ENCODE measurements at regions not wholly inside any gene's neighbourhood (a gene's known extent, or its start where the extent isn't known, plus 50 kb on each side); places are given as distances from the start of the nearest gene placed in this dataset.
A peak's percentile ranks its signal among the peaks of the same experiment; 100 is the strongest.

DNA sequence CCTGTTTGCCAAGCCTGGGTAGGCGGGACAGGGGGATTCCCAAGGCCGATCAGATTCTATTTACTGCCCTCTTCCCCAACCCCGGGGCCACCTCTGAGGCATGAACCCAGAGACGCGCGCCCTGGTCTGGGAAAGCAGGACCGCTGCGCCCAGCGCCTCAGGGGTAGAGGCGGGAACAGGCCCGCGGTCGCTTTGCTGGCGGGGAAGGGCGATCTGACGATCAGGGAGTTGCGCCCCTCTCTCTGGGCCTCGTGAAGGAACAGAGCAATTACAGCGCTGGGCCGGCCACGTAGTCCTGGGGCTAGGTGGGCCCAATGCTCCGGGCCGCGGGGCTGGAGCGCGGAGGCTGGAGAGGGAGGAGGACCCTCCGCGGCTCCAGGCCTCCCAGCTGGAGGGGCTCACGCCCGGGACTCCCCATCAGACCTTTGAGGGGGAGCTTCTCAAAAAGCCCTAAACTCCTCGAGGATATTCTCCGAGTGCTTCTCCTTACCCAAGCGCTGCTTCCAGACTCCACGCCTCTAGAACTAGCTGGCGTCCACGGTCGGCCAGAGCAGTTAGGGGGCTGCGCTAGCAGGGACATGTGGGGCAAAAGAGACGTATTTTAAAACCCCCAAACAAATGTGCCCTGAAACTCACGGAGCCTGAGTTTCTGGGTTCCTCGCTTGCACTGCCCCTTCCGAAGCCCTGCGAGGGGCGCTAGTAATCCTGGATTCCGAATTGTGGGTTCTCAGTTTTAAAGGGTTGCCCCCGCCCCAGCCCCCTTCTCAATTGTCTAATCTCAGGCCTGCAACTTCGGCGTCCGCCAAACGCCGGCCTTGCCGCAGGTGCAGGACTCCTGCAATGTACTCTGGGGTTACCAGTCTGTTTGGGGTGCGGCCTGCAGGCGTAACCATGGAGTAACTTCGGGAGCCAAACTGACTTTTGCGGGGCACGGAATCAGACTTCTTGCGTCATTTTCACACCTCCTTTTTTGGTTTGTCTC, 57.6 kb downstream of the TMEM174 start:
- intact Hi-C loops (cut with micrococcal nuclease) (loop anchor here (5.0 kb wide), 1 partner anchor 67 kb away; no protein-coding TSS in a partner anchor), dilution Hi-C loops (cut with MboI; ENCODE audit: extremely low pct_ligation_motif_present, low sequenced_read_pairs) (no loop called here)
- no peaks in the 10 kb centered on the region for H3K79me2 ChIP-seq (ENCODE audit: control insufficient read depth, insufficient read depth, low read length)
- BruUV-seq (replicated peaks) = no TSS peak
- no peak overlapping the region for H3K9ac ChIP-seq (replicated peaks; ENCODE audit: extremely low read depth, insufficient read depth, low read length)
- CTCF ChIA-PET = interaction anchor here (0.9 to 3.1 kb wide), 6 partner anchors 12 to 221 kb away, joined by 3 to 33 read pairs (median 6); no protein-coding TSS in a partner anchor
- H3K4me1 ChIP-seq (ENCODE audit: control insufficient read depth, extremely low read depth, insufficient read depth, low read length) = peaks cover 5% of the 10 kb centered on the region
- H3K4me3 ChIP-seq (replicated peaks in 1 of 3; ENCODE audit: insufficient read depth in 1 of 3, low read depth in 1 of 3, low read length in 3 of 3) = no peak overlapping the region
- H4K20me1 ChIP-seq (replicated peaks; ENCODE audit: control insufficient read depth, extremely low read depth, insufficient read depth, low read length) = no peaks in the 10 kb centered on the region
- H3K27me3 ChIP-seq (ENCODE audit: control insufficient read depth in 2 of 2, insufficient read depth in 2 of 2, low read length in 2 of 2) = peaks cover 79 to 98% of the 10 kb centered on the region in 2 experiments
- H3K9me3 ChIP-seq (replicated peaks; ENCODE audit: control insufficient read depth, insufficient read depth, low read length) = no peaks in the 10 kb centered on the region
- no peaks in the 10 kb centered on the region for H3K36me3 ChIP-seq (ENCODE audit: control insufficient read depth in 2 of 2, extremely low read depth in 1 of 2, insufficient read depth in 2 of 2, low read length in 2 of 2)
- DNase-seq (ENCODE audit: low read depth, low spot score) (no peak), FAIRE-seq (no peak)
- TF ChIP-seq GATA2 (IDR thresholded peaks at IDR 0.05; ENCODE audit: insufficient read depth, insufficient read length, low read depth, low read length) (no peak), MYC (IDR thresholded peaks at IDR 0.05; ENCODE audit: low read depth, low read length) (no peak), POLR2AphosphoS5 (IDR thresholded peaks at IDR 0.05; ENCODE audit: insufficient read depth, low read depth, low read length) (no peak), FOS (IDR thresholded peaks at IDR 0.05; ENCODE audit: borderline replicate concordance, insufficient read depth, low read length) (no peak), MAX (IDR thresholded peaks at IDR 0.05; ENCODE audit: insufficient read depth, insufficient read length) (no peak), EZH2 (IDR thresholded peaks at IDR 0.05; ENCODE audit: borderline replicate concordance, low read depth, low read length, severe bottlenecking) (peak; percentile 83), POLR2A (IDR thresholded peaks at IDR 0.05; ENCODE audit: low read depth, low read length) (no peak)
- TF ChIP-seq, protein P1, sequence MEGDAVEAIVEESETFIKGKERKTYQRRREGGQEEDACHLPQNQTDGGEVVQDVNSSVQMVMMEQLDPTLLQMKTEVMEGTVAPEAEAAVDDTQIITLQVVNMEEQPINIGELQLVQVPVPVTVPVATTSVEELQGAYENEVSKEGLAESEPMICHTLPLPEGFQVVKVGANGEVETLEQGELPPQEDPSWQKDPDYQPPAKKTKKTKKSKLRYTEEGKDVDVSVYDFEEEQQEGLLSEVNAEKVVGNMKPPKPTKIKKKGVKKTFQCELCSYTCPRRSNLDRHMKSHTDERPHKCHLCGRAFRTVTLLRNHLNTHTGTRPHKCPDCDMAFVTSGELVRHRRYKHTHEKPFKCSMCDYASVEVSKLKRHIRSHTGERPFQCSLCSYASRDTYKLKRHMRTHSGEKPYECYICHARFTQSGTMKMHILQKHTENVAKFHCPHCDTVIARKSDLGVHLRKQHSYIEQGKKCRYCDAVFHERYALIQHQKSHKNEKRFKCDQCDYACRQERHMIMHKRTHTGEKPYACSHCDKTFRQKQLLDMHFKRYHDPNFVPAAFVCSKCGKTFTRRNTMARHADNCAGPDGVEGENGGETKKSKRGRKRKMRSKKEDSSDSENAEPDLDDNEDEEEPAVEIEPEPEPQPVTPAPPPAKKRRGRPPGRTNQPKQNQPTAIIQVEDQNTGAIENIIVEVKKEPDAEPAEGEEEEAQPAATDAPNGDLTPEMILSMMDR (IDR thresholded peaks at IDR 0.05; ENCODE audit: extremely low read depth in 1 of 2, insufficient read depth in 1 of 2, low read depth in 1 of 2, low read length in 2 of 2) = no peak
- POLR2A ChIA-PET = no interaction called here
- no peak overlapping the region for H3K4me2 ChIP-seq (ENCODE audit: insufficient read depth, low read length)
- no peak overlapping the region for H2AFZ ChIP-seq (ENCODE audit: low read depth, low read length)
- H3K27ac ChIP-seq (ENCODE audit: insufficient read depth, low read depth, low read length) = no peak overlapping the region
- H3K9me1 ChIP-seq (replicated peaks; ENCODE audit: control insufficient read depth, extremely low read depth, insufficient read depth, low read length) = no peaks in the 10 kb centered on the region
